NCI-H1105 (cell line): ENCODE measurements at regions not wholly inside any gene's neighbourhood (a gene's known extent, or its start where the extent isn't known, plus 50 kb on each side); places are given as distances from the start of the nearest gene placed in this dataset.

Experiments
- DNase-seq: peaks from one replicate; lab custom pipeline; 2025; lab: John Stamatoyannopoulos, UW

DNA sequence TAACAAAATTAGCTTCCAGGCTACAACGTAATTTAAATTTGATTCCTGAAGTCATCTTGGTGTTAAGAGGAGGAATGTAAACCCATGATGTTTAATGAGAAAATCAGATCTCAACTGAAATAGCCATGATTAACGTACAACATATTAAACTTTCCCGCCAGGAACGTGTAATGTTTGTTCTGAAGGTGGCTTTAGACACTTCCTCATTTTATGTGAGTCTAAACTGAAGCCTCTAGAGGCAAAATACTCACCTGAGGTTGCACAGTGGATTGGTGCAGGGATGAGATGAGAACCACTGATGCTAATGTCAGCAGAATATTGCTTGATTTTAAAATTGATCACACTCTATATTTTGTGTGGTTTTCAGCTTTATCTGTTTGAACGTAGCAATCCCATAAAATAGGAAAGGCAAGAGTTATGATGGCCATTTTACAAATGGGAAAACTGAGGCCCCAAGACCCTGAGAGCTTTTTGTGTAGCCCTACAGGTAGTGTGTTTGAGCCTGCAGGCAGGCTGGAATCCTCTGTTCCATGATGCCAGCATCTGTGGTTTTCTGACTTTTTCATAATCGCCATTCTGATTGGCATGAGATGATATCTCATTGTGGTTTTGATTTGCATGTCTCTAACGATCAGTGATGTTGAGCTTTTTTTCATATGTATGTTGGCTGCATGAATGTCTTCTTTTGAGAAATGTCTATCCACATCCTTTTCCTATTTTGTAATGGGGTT, 243.7 kb upstream of the BMPER start:
- no peak for DNase-seq

DNA sequence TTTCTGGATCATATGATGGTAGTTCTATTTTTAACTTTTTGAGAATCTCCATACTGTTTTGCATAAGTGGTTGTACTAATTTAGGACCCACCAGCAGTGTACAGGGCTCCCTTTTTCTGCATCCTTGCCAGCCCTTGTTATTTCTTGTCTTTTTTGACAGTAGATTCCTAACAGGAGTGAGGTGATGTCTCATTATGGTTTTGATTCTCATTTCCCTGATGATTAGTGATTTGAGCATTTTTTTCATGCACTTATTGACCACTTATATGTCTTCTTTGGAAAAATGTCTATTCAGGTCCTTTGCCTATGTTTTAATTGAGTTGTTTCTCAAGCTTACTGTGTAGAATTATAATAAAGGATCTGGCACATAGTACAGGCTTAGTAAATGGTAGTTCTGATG, 238.8 kb upstream of the BMPER start:
- DNase-seq, result no peak

DNA sequence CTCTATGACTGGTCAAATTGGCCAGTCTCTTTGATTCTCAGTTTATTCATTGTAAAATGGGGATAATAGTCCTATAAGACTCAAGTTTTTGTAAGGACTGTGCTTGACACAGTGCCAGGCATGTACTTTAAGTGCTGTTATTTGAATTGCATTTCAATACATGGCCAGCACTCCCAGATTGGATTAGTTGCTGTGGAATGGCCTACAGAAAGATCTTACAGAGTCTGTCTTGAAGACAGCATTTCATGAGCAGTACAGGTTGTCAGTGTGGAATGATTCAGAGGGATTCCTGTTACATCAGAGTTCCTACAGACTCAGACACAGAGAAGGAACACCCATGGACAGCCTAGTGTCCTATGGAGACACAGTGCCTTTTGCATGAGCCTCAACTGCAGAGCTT, 238.1 kb upstream of the BMPER start:
- no peak for DNase-seq

DNA sequence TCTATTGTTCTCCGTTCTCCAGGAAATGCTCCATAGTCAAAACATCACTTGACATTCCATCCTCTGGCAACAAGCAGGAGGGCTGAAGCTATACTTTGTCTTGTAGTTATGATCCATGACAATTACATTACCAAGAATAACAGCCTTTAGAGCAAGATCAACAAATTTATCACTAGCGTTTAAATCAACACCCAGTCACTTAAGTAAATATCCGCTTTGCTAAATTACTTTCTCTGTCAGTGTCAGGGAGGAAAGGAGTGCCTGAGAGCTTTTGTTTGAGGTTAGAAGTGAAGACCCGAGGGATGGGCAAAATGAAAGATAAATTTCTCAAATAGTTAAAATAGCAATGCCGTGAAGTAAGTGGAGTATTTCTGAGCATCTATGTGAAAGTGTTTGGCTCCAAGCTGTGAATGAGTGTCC, 236.1 kb upstream of the BMPER start:
- peak; percentile 19 for DNase-seq

DNA sequence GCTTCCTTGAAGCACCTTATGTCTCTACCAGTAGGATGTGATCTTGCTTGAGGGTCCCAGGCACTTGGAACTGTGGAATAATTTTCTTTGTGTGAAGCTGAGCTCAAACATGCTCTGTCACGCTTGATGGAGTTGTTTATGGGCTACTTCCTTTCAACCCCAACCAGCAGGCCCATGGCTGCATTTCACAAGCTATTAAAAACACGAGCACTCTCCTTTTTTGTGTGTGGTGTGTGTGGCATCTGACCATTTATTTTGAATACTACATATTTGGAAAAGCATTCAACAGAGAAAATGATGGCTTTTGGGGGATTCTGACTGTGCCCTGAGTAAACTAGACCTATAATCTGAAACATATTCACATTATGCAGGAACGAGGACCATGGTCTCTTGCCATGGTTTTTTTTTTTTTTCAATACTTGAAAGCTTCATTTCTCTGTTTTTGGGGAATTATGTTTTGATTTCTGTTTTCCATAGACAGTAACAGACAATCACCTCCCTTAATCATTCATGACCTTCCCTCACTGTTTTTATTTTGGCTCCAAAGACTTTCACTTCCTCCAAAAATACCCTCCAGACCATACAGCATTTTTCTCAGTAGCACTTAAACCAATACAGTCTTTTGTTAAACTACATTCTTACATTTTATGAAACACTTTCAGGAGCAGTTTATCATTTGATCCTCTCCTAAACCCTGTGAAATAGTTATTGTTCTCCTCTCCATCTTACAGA, 233.6 kb upstream of the BMPER start:
- peak; percentile 44 for DNase-seq

DNA sequence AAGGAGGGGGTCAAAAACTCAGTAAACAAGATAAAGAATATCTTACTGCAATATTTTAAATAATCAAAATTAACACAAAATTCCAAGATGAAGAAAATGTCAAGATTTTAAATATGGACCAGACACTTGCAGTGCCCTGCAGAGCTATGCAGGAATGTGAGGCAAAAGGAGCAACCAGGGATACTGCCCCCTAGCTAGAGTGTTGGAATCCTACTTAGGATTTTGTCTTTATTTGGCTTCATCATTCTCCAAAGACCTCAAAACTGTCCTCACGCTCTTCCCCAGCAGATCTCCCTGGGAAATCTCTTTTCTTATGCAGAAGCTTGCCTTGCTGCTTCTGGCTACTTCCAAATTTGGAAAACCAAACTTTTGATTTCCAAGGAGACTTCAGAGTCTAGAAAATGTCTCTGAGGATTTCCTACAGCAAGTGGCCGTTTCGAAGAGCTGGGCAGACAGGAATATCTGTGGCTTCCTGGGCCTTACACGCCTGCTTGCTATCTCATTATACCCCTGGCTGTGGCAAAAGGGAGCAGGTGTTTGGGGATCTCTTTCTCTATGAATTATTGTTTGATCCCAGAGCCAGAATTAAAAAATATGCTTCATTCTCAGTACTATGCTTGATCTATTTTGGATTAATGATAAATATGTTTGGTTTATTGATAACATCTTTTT, 232.2 kb upstream of the BMPER start:
- DNase-seq, result no peak

DNA sequence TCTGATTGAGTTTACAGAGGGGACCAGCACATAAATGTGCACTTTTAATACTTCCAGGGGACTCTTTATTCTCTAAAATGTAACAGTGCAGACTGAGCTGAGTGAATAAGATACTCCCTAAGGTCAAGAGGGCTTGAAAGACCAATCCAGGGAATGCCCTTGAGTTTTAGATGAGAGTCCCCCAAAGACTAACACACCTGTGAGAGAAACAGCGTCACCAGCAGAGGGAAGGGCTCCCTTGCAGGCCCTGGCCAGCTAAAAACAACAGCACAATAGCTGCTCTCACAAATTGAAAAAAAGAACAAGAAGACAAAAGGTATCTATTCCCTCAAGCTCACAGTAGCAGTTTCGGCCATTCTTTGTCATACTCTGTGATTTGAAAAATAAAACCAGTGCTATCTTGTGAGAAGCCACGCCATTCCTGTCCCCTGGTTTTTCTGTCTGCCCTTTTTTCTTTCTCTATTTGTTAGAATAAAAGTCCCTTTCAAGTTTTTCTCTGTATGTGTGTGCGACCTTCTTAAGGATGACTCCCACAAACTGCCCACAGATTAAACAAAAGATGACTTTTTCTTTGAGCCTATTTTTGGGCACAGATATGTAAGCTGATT, 230.4 kb upstream of the BMPER start:
- no peak for DNase-seq

DNA sequence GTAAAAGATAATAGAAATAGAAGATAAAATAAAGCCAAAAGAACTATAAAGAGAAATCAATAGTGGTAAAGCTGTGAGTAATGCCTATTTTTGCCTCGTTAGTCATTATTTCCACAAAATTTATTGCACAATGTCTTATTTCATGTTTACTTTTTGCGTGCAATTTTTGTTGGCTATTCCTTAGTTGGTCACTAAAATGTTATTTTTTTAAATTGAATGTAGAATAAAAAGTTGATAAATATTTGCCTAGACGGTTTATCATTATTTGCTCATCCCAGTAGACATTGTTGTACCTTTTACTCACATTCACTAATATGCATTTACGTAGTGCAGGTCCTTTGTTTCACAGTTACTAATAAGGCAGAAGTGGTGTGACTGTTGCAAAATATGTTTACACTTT, 227.8 kb upstream of the BMPER start:
- no peak for DNase-seq

DNA sequence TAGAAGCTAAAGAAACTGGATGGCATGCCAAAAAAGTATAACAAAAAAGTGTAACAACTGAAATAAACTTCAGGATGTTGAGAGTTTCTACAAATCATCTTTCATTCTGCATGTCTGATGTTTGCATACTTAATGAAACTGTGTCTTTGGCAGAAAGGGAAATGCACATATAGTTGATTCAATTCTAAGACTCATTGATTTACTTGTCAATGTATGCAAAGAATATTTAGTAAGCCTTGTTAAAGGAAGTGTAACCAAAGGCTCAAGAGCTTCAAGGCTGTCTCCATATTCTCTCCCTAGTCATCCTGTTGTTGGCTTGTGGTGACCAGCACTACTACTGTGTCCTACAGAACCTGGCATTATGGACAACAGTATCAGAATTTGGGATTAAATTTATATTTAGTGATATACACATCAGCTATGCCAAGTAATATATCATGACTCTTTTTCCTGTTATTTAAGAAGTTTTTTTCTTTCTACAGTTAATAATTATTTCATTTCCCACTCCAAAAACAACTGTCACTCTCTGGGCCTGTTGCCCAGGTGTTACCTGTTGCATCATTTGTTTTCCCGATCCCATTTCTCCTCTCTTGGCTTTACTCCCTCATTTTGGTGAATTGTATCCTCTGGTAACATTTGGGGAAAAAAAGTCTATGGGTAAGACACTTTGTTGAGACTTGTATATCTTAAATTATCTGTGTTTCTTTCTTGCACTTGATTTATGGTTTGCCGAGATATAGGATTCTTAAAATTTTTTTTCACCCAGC, 226.6 kb upstream of the BMPER start:
- DNase-seq, result no peak

DNA sequence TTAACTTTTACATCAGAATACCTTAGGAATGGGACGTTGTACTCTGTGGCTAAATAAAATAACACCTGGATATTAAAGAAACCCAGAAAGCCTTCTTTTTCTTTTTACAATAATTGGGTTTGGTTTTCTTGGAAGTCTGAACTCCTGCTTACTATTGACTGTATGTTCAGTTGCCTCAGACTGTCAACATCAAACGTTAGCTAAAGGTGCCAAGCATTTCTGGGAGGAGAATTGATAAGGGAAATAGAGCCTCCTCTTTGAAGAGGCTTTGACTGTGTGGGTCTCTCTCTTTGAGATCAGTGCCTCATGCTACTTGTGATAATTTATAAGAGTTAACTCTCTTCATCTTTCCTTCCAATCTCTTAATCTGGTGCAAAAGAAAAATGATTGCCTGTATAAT, 224.7 kb upstream of the BMPER start:
- no peak for DNase-seq

DNA sequence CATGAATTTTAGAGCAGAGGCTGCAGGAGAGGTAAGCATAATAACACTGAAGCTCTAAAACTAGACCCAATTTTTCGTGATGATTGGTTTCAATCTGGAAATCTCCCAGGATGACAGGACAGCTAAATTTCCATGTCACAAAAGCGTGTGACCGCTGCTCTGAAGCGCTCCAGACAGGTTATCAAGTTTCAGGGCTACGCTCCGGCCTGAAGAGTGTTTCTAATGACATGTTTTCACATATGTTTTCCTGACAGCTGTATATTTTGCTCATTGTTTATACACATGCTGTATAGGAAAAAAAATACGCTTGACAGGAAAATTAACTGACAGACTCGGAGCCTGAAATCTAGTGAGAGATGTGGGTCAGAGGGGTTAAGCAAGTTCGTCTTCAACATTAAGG, 219.8 kb upstream of the BMPER start:
- DNase-seq, result no peak

DNA sequence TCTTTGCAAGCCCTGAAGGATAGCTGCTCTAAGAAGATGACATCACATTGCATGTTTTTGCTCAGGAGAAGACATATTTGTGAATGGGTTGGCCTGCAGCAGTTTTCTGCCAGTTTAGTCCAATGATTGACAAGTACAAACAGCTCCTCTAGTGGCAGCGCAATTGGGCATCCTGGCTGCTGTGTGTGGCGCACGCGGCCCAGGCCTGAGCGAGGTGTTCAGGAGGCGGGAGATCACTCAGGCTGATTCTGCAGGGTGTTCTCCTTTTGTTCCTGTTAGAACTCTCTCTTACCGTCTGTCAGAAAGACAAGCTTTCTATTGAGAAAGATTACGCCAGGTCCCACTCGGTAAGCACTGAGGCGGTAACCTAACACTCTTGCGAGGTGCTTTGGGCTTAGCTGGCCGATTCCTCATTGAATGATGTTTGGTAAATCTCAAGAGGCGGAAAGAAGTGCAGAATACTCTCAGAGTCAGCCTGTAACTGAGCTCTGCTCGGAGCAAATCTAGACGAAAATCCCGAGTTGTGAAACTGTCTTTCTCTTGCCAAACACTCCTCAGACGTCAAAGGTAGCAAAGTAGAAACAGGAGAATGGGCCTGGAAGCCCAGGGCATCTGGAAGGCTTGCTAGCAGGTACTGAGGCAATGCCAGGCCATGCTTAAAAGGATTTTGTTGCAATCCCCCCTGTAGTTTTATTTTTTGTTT, 219.2 kb upstream of the BMPER start:
- DNase-seq, result no peak

DNA sequence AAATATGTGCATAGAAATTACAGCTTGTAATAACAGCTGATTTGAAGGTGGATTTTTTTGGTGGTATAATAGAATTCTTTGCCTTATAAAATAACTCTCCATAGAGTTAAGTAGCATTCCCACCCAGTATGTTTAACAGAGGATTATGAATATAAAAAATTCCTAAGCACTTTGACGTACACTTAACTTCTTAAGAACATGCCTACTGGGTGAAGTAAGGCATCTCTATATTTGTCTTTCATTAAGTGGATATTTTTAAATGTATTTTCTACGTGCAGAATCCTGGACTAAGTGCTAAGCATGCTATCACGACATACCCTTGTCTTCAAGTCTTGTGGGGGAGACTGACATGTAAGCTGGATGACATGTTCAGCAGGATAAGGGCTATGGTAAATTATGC, 217.7 kb upstream of the BMPER start:
- DNase-seq, result no peak

DNA sequence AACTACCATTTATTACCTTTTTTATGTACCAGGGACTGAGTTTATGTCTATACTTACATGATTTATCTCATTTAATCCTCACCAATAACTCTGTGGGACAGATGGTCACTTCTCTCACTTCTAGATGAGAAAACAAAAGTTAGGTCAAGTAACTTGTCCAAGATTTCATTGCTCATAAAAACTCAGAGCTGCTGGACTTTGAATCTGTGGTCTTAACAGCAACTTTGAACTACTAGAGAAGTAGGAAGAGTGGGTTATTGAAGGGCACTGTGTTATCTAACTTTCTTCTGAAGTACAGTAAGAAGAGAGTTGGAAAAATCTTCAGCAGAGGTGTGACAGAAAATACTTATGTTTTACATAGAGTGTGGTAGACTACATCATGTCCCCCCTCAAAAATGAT, 214.2 kb upstream of the BMPER start:
- DNase-seq, result no peak

DNA sequence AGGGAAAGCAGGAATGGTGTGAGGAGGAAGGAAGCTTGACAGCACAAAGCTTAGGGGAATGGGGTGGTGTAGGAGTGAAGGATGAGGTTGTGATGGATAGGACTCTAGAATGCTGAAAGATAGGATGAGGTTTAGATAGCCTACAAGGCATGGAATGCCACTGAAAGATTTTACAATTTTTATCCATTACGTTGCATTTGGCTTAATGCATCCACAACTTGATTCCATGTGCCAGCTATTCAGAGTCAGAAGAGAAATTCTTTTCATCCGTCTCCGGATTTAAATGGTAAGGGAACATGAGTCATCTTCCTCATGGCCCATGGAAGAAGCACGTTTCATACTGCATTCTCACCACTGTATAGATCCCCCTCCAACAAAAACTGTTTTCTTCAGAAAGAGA, 212.4 kb upstream of the BMPER start:
- no peak for DNase-seq

DNA sequence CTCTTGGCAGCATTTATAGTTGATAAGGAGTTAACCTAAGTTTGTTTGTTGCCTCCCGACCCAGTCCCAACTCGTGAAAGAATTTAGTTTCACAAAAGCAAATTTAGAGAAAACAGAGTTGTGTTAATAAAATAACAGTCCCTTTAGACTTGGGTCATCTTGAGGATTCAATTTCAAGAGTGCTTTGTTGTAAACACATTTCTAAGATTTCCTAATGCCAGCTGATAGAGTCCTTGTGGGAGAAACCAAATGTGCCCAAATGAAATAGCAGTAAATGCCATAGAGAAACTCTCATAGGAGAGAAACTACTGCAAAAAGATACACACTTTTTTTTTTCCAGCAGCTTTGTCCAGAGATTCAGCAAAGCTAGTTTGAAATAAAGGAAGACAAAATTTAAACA, 211.3 kb upstream of the BMPER start:
- DNase-seq, result no peak

DNA sequence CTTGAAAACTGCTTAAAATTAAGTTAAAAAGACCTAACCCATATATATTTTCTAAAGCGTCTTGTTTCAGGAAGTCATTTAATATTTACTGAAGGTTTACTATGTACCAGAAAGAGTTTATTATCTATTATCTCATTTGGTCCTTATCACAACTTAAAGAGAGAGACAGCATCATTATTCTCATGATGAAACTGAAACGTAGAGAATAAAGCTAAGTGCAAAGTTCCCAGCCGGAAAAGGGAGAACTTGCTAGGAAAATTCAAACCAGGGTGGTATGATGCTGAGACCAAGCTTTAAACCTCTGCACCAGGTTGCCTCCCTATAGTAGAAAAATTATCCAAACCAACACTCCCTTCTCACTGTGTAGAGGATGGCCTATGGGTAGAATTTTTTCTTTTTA, 207.7 kb upstream of the BMPER start:
- no peak for DNase-seq

DNA sequence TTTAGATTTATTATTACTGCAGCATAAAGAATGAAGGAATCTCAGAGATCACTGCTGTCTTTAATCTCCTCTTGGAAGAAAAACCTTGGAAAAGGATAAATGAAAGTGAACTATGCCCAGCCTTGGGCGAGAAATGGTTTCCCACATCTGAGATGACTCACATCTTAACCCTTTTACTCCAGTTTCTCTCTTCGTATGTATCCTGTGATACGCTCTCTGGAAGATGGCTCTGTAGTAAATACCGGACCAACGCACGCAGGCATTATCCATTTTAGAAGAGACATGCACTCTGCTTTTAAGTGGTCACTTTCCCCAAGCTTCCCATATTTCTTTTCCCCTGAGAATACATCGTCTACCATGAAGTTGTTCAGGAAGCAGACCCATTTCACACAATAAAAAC, 207.3 kb upstream of the BMPER start:
- DNase-seq, result no peak

DNA sequence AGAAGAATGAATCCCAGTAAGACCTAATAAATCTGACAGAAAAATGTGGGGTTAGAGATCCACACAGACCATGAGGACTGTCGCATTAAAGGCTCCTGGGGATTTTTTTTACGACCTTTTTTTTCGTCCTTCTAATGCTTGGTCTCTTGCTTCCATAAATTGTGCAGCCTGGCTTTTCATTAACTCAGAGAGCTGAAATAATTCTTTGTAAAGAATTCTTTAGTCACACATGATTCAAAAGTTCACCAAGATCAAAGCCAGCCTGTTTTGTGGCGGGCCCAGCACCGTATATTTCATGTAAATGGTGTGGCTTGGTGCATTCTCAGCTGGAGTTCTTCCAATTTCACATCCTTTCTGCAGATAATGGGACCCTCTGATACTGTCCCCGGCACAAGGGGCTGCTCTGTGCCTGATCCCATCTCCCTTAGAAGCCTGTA, 206.6 kb upstream of the BMPER start:
- DNase-seq, result no peak

DNA sequence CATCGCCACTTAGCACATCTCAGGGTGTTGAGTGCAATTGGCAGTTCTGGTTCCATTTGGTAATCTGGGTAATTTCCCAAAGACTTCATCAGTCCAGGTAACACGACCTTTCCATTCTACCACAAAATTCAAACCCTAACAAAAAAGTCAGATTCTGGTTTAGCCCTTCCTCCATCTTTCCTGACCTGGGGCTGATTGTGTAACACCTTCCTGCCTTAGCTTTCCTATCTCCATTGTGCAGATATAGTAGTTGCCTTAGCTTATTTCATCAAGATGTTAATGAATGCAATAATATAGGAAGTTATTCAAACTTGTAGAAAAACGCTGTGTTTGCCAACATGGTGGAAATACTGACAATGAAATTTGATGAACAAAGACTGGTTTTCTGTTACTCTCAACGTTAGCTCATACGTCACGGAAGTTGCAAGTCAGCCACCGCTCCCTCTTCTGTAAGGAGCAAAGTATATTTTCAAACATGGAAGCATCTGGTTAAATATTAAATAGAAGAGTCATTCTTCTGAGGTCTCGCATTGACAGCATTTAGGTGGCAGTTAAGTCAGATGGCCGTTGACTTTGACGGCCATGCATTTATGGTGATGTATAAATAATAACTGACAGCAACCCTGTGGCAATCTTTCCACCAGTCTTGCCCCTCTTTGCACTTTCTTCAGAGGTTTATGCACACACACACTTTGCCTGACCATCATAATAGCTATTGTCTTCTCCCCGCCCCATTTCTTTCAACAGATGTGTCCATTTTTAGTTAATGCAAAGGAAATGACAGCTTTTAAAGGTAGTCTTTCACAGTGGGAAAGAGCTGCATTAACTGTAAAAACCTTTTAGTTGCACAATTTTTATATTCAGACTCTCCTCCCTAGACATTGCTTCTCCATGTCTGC, 205.1 kb upstream of the BMPER start:
- no peak for DNase-seq
